ENCODE measurements at regions not wholly inside any gene's neighbourhood (a gene's known extent, or its start where the extent isn't known, plus 50 kb on each side); places are given as distances from the start of the nearest gene placed in this dataset.

GRCh38 chr2:23012499-23012898, 372.5 kb upstream of the KLHL29 start:
- no peak overlapping the region for H2AFZ ChIP-seq (ENCODE audit: low read length)
- no peak overlapping the region for H3K9ac ChIP-seq (ENCODE audit: insufficient read depth, low read length)
- H3K27ac ChIP-seq (ENCODE audit: insufficient read depth, low read length) = no peak overlapping the region
- no peak overlapping the region for H3K4me3 ChIP-seq (replicated peaks in 1 of 4; ENCODE audit: control extremely low read depth in 1 of 4, insufficient read depth in 1 of 4, low read depth in 3 of 4, low read length in 4 of 4)
- H3K4me1 ChIP-seq (ENCODE audit: control insufficient read depth, extremely low read depth, insufficient read depth, low read length) = no peaks in the 10 kb centered on the region
- H3K36me3 ChIP-seq (ENCODE audit: control insufficient read depth, insufficient read depth, low read length) = no peaks in the 10 kb centered on the region
- no peak for TF ChIP-seq EZH2 (IDR thresholded peaks at IDR 0.05; ENCODE audit: low read length, missing control alignments)
- no peak for TF ChIP-seq CTCF (conservative IDR thresholded peaks at IDR 0.05 in 1 of 2, IDR thresholded peaks at IDR 0.05 in 1 of 2; ENCODE audit: low read depth in 1 of 2, low read length in 2 of 2)
- no peaks in the 10 kb centered on the region for H3K27me3 ChIP-seq (ENCODE audit: control insufficient read depth, insufficient read depth, low read length)
- H4K20me1 ChIP-seq (ENCODE audit: control insufficient read depth, extremely low read depth, insufficient read depth, low read length) = no peaks in the 10 kb centered on the region
- no peak for DNase-seq (ENCODE audit: low read depth in 2 of 2)
- H3K79me2 ChIP-seq (ENCODE audit: control insufficient read depth, insufficient read depth, low read length) = no peaks in the 10 kb centered on the region
- no peak overlapping the region for H3K4me2 ChIP-seq (ENCODE audit: extremely low read depth, insufficient read depth, low read length)
- H3K9me3 ChIP-seq (ENCODE audit: control insufficient read depth, insufficient read depth, low read depth, low read length) = no peaks in the 10 kb centered on the region

GRCh38 chr2:23015651-23016200, 369.3 kb upstream of the KLHL29 start:
- Histone ChIP-seq H3K36me3 (ENCODE audit: control insufficient read depth, insufficient read depth, low read length) (no peaks in the 10 kb centered on the region), H3K4me1 (ENCODE audit: control insufficient read depth, extremely low read depth, insufficient read depth, low read length) (no peaks in the 10 kb centered on the region), H3K79me2 (ENCODE audit: control insufficient read depth, insufficient read depth, low read length) (no peaks in the 10 kb centered on the region), H3K27me3 (ENCODE audit: control insufficient read depth, insufficient read depth, low read length) (no peaks in the 10 kb centered on the region), H4K20me1 (ENCODE audit: control insufficient read depth, extremely low read depth, insufficient read depth, low read length) (no peaks in the 10 kb centered on the region), H3K27ac (ENCODE audit: insufficient read depth, low read length) (no peak overlapping the region), H3K4me2 (ENCODE audit: extremely low read depth, insufficient read depth, low read length) (no peak overlapping the region), H3K9me3 (ENCODE audit: control insufficient read depth, insufficient read depth, low read depth, low read length) (no peaks in the 10 kb centered on the region), H3K9ac (ENCODE audit: insufficient read depth, low read length) (no peak overlapping the region), H3K4me3 (replicated peaks in 1 of 4; ENCODE audit: control extremely low read depth in 1 of 4, insufficient read depth in 1 of 4, low read depth in 3 of 4, low read length in 4 of 4) (no peak overlapping the region), H2AFZ (ENCODE audit: low read length) (no peak overlapping the region)
- no peak for TF ChIP-seq EZH2 (IDR thresholded peaks at IDR 0.05; ENCODE audit: low read length, missing control alignments)
- TF ChIP-seq CTCF (conservative IDR thresholded peaks at IDR 0.05 in 1 of 2, IDR thresholded peaks at IDR 0.05 in 1 of 2; ENCODE audit: low read depth in 1 of 2, low read length in 2 of 2) = no peak
- no peak for DNase-seq (ENCODE audit: low read depth in 2 of 2)

GRCh38 chr2:23019476-23019875, 365.5 kb upstream of the KLHL29 start:
- H3K27me3 ChIP-seq (ENCODE audit: control insufficient read depth, insufficient read depth, low read length) = no peaks in the 10 kb centered on the region

More at GRCh38 chr2:23019476-23019875, 365.5 kb upstream of the KLHL29 start:
- H3K9ac ChIP-seq (ENCODE audit: insufficient read depth, low read length) = no peak overlapping the region
- no peaks in the 10 kb centered on the region for H4K20me1 ChIP-seq (ENCODE audit: control insufficient read depth, extremely low read depth, insufficient read depth, low read length)
- H3K27ac ChIP-seq (ENCODE audit: insufficient read depth, low read length) = no peak overlapping the region
- H3K4me3 ChIP-seq (replicated peaks in 1 of 4; ENCODE audit: control extremely low read depth in 1 of 4, insufficient read depth in 1 of 4, low read depth in 3 of 4, low read length in 4 of 4) = no peak overlapping the region
- no peak for TF ChIP-seq CTCF (conservative IDR thresholded peaks at IDR 0.05 in 1 of 2, IDR thresholded peaks at IDR 0.05 in 1 of 2; ENCODE audit: low read depth in 1 of 2, low read length in 2 of 2)
- TF ChIP-seq EZH2 (IDR thresholded peaks at IDR 0.05; ENCODE audit: low read length, missing control alignments) = no peak
- H3K79me2 ChIP-seq (ENCODE audit: control insufficient read depth, insufficient read depth, low read length) = no peaks in the 10 kb centered on the region
- no peak for DNase-seq (ENCODE audit: low read depth in 2 of 2)
- H2AFZ ChIP-seq (ENCODE audit: low read length) = no peak overlapping the region
- no peak overlapping the region for H3K4me2 ChIP-seq (ENCODE audit: extremely low read depth, insufficient read depth, low read length)
- no peaks in the 10 kb centered on the region for H3K4me1 ChIP-seq (ENCODE audit: control insufficient read depth, extremely low read depth, insufficient read depth, low read length)
- H3K36me3 ChIP-seq (ENCODE audit: control insufficient read depth, insufficient read depth, low read length) = no peaks in the 10 kb centered on the region
- H3K9me3 ChIP-seq (ENCODE audit: control insufficient read depth, insufficient read depth, low read depth, low read length) = no peaks in the 10 kb centered on the region
